OCI-LY7 (cell line): ENCODE measurements at regions not wholly inside any gene's neighbourhood (a gene's known extent, or its start where the extent isn't known, plus 50 kb on each side); places are given as distances from the start of the nearest gene placed in this dataset.

Experiments
- BruUV-seq: library from RNA; stranded (reverse); fragments of 400-500 nt; replicated peaks from 2 replicates; lab custom pipeline; 2021; lab: Mats Ljungman, UMichigan
- CTCF ChIA-PET: fragments of 300-600 bp; sonication (Branson Sonifier 250); formaldehyde crosslinking; loops from one replicate; lab custom pipeline; 2022; ENCODE audit warnings: antibody characterized with exemption; ENCODE audit not compliant: unreplicated experiment; lab: Charles Lee
- POLR2A ChIA-PET: fragments of 300-600 bp; sonication (Branson Sonifier 250); formaldehyde crosslinking; loops from one replicate; lab custom pipeline; 2022; ENCODE audit warnings: antibody characterized with exemption; lab: Charles Lee
- DNase-seq: peaks from one replicate; pipeline ENCODE4 v3.0.0-alpha.2; 2015; ENCODE audit warnings: low spot score
- H2AFZ ChIP-seq: fragments of 200-600 bp; sonication (generic), shearing (Covaris generic); 2 replicates; pipeline ENCODE4 v1.6.1; 2014; ENCODE audit warnings: mild to moderate bottlenecking, antibody characterized with exemption, low read length, moderate library complexity
- H3K27ac ChIP-seq: fragments of 200-600 bp; sonication (generic); 2 replicates; pipeline ENCODE4 v1.5.1; 2014; ENCODE audit warnings: mixed run types, low read depth, mild to moderate bottlenecking, moderate library complexity, low read length, inconsistent platforms; ENCODE audit not compliant: poor library complexity, severe bottlenecking
- H3K36me3 ChIP-seq: fragments of 200-600 bp; sonication (generic); 2 replicates; pipeline ENCODE4 v1.6.1; 2014; ENCODE audit warnings: mild to moderate bottlenecking, antibody characterized with exemption, low read length, moderate library complexity, mixed read lengths; ENCODE audit not compliant: insufficient read depth
- H3K4me1 ChIP-seq: fragments of 200-600 bp; sonication (generic); 2 replicates; pipeline ENCODE4 v1.5.1; 2014; ENCODE audit warnings: mild to moderate bottlenecking, low read length; ENCODE audit not compliant: insufficient read depth, poor library complexity, severe bottlenecking
- H3K4me2 ChIP-seq: fragments of 200-600 bp; sonication (generic); 2 replicates; pipeline ENCODE4 v1.6.1; 2014; ENCODE audit warnings: mild to moderate bottlenecking, low read length
- H3K4me3 ChIP-seq: fragments of 200-600 bp; sonication (generic); 2 replicates; pipeline ENCODE4 v1.5.1; 2014; ENCODE audit warnings: mild to moderate bottlenecking, low read depth, low read length; ENCODE audit not compliant: poor library complexity, severe bottlenecking
- H3K79me2 ChIP-seq: fragments of 200-600 bp; sonication (generic); 2 replicates; pipeline ENCODE4 v1.6.1; 2016; ENCODE audit warnings: low read depth, mild to moderate bottlenecking, low read length, moderate library complexity, mixed read lengths; ENCODE audit not compliant: insufficient read depth
- H3K9me2 ChIP-seq: fragments of 200-600 bp; sonication (generic); 2 replicates; pipeline ENCODE4 v1.6.1; 2016; ENCODE audit warnings: mild to moderate bottlenecking, low read length, mixed read lengths; ENCODE audit not compliant: insufficient read depth
- H3K9me3 ChIP-seq: fragments of 200-600 bp; sonication (generic); 2 replicates; pipeline ENCODE4 v1.6.1; 2014; ENCODE audit warnings: mild to moderate bottlenecking, mixed run types, low read length, mixed read lengths
- H4K20me1 ChIP-seq: fragments of 200-600 bp; sonication (generic); 2 replicates; pipeline ENCODE4 v1.6.1; 2014; ENCODE audit warnings: mild to moderate bottlenecking, antibody characterized with exemption, low read length, moderate library complexity, mixed read lengths; ENCODE audit not compliant: insufficient read depth
- EZH2phosphoT487 ChIP-seq: fragments of 200-600 bp; sonication (generic); IDR thresholded peaks from 2 replicates; pipeline ENCODE4 v1.6.1; 2018; ENCODE audit warnings: low read depth, borderline replicate concordance, mild to moderate bottlenecking, mixed run types, antibody characterized with exemption, low read length, moderate library complexity, mixed read lengths
- intact Hi-C: fragments of 100-400 bp; cut with micrococcal nuclease; formaldehyde crosslinking; loops from one replicate; pipeline ENCODE4 v1.10.0; 2022; ENCODE audit not compliant: unreplicated experiment
- TF ChIP-seq, protein P1 (sequence below): fragments of 200-600 bp; sonication (generic); conservative IDR thresholded peaks from 2 replicates; pipeline ENCODE4 v1.5.1; 2014; ENCODE audit warnings: mild to moderate bottlenecking, antibody characterized with exemption, low read length, moderate library complexity, mixed read lengths

DNA sequence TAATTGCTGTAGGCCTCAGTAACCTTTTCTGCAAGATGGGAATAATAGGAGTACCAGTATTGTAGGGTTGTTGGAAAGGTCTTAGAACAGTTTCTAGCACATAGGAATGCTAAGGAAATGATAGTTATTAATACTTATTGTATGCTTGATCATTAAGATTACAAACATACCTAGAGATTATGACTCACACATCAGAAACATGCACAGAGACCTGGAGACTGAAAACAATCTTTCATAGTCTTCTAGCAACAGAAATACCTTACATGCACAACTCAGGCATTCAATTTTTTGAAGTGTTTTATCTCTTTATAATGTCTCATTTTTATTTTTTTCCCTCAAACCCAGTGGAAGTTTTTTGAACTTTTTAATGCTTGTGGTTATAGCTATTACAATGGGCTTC is 104.4 kb upstream of the ZBTB20 start:
- no TSS peak for BruUV-seq
- intact Hi-C loops, result no loop called here
- TF ChIP-seq, protein P1, sequence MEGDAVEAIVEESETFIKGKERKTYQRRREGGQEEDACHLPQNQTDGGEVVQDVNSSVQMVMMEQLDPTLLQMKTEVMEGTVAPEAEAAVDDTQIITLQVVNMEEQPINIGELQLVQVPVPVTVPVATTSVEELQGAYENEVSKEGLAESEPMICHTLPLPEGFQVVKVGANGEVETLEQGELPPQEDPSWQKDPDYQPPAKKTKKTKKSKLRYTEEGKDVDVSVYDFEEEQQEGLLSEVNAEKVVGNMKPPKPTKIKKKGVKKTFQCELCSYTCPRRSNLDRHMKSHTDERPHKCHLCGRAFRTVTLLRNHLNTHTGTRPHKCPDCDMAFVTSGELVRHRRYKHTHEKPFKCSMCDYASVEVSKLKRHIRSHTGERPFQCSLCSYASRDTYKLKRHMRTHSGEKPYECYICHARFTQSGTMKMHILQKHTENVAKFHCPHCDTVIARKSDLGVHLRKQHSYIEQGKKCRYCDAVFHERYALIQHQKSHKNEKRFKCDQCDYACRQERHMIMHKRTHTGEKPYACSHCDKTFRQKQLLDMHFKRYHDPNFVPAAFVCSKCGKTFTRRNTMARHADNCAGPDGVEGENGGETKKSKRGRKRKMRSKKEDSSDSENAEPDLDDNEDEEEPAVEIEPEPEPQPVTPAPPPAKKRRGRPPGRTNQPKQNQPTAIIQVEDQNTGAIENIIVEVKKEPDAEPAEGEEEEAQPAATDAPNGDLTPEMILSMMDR, result no peak
- TF ChIP-seq EZH2phosphoT487, result no peak
- Histone ChIP-seq H3K9me3 (no peaks in the 10 kb centered on the region), H3K79me2 (no peaks in the 10 kb centered on the region), H3K27ac (no peak overlapping the region), H3K4me1 (no peaks in the 10 kb centered on the region), H4K20me1 (no peaks in the 10 kb centered on the region), H3K4me2 (no peak overlapping the region), H3K36me3 (no peaks in the 10 kb centered on the region), H3K9me2 (no peaks in the 10 kb centered on the region), H3K4me3 (no peak overlapping the region), H2AFZ (no peak overlapping the region)
- ChIA-PET POLR2A (no interaction called here), CTCF (no interaction called here)
- DNase-seq, result no peak

DNA sequence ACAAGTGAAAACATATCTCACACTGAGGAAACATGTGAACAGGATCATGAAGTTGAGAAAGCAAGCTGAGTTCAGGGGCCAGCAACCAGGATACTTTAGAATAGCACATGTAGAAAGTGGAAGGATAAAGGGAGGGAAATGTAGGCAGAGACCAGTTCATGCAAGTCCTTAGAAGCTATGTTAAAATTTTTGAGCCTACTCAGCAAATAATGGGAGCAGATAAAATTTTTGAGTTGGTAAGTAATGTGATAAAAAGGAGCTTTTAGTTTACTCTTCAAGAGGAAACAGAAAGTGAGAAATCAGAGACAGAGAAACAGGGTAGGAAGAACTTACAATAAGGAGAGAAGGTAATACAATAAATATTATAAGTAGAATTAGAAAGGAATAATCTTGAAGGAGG is 105.6 kb upstream of the ZBTB20 start:
- H3K4me2 ChIP-seq, result no peak overlapping the region
- BruUV-seq, result no TSS peak

DNA sequence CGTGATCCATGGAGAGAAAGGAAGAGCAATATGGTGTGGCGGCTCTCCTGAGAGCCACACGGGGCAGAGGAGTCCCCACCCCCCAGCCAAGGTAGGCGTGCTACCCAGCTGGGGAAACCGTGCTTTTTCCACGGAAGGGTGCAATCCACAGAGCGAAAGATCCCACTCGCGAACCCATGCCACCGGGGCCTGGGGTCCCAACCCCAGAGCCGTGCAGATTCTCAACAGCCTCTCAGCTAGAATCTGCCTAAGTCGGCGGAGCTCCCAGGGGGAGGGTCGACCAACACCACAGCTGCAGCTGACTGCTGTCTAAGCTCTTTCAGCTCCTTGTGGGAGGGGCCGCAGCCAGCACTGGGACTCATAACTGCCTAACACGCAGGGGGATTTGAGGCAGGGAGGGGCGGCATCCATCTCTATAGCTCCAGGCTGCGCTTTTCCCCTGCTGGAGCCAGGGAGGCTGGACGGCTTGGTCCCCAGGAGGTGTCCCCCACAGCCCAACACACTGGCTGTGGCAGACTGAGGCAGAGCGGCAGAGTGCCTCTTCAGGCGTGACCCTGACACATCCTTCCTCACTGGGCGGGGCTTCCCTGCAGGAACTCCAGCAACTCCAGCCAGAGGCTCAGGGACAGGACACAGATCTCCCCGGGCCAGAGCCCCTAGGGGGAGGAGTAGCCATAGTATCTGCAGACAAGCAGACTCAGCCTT is 107.6 kb upstream of the ZBTB20 start:
- H2AFZ ChIP-seq, result no peak overlapping the region

More for the DNA sequence above, 105.6 kb upstream of the ZBTB20 start:
- CTCF ChIA-PET, result no interaction called here
- no peak for DNase-seq
- Histone ChIP-seq H3K9me3 (no peaks in the 10 kb centered on the region), H3K27ac (no peak overlapping the region), H3K4me1 (no peaks in the 10 kb centered on the region), H4K20me1 (no peaks in the 10 kb centered on the region), H3K79me2 (no peaks in the 10 kb centered on the region), H3K36me3 (no peaks in the 10 kb centered on the region), H2AFZ (no peak overlapping the region), H3K9me2 (no peaks in the 10 kb centered on the region), H3K4me3 (no peak overlapping the region)
- intact Hi-C loops, result no loop called here
- TF ChIP-seq, protein P1, result no peak
- no peak for TF ChIP-seq EZH2phosphoT487
- POLR2A ChIA-PET, result no interaction called here

More for the DNA sequence above, 107.6 kb upstream of the ZBTB20 start:
- ChIA-PET POLR2A (no interaction called here), CTCF (no interaction called here)
- BruUV-seq, result no TSS peak
- Histone ChIP-seq H3K4me2 (no peak overlapping the region), H3K36me3 (no peaks in the 10 kb centered on the region), H3K9me3 (no peaks in the 10 kb centered on the region), H3K9me2 (no peaks in the 10 kb centered on the region), H3K27ac (no peak overlapping the region), H3K4me3 (no peak overlapping the region), H4K20me1 (no peaks in the 10 kb centered on the region), H3K4me1 (no peaks in the 10 kb centered on the region), H3K79me2 (no peaks in the 10 kb centered on the region)
- no peak for TF ChIP-seq EZH2phosphoT487
- TF ChIP-seq, protein P1, result no peak
- no peak for DNase-seq
- intact Hi-C loops, result no loop called here
